Nephron progenitor cell (in vitro differentiated cells): ENCODE measurements at regions not wholly inside any gene's neighbourhood (a gene's known extent, or its start where the extent isn't known, plus 50 kb on each side); places are given as distances from the start of the nearest gene placed in this dataset.
"Not testable (repeated sequence)": the region's sequence is repeated elsewhere in the genome, so short reads cannot be mapped to it uniquely, and the experiment has no call there.

ENCODE experiments used
- DNase-seq: peaks from one replicate; pipeline ENCODE4 v3.0.0; 2021
- H3K27ac Mint-ChIP-seq: 2 replicates; pipeline ENCODE4 v1.8.0; 2021; ENCODE audit warnings: mild to moderate bottlenecking, moderate library complexity, mixed read lengths
- H3K27me3 Mint-ChIP-seq: 2 replicates; pipeline ENCODE4 v1.8.0; 2021; ENCODE audit warnings: mild to moderate bottlenecking, low read depth, mixed read lengths; ENCODE audit not compliant: poor library complexity
- H3K36me3 Mint-ChIP-seq: 2 replicates; pipeline ENCODE4 v1.8.0; 2021; ENCODE audit warnings: low read depth, mixed read lengths
- H3K4me1 Mint-ChIP-seq: 2 replicates; pipeline ENCODE4 v1.8.0; 2021; ENCODE audit warnings: mixed read lengths
- H3K4me3 Mint-ChIP-seq: 2 replicates; pipeline ENCODE4 v1.8.0; 2021; ENCODE audit warnings: mild to moderate bottlenecking, moderate library complexity, mixed read lengths
- H3K9me3 Mint-ChIP-seq: 2 replicates; pipeline ENCODE4 v1.8.0; 2021; ENCODE audit warnings: mild to moderate bottlenecking, moderate library complexity, mixed read lengths
- CTCF ChIP-seq: fragments of 200-600 bp; sonication (generic); IDR thresholded peaks from 2 replicates; pipeline ENCODE4 v1.5.0; 2021; ENCODE audit warnings: antibody characterized with exemption

GRCh38 chr7:153765869-153766268 is 286.3 kb upstream of the DPP6 start:
- not testable (repeated sequence) for H3K27ac Mint-ChIP-seq, DNase-seq, H3K36me3 Mint-ChIP-seq, H3K4me3 Mint-ChIP-seq, H3K27me3 Mint-ChIP-seq, H3K4me1 Mint-ChIP-seq
- H3K9me3 Mint-ChIP-seq: peaks cover 61% of the 10 kb centered on the region

DNA sequence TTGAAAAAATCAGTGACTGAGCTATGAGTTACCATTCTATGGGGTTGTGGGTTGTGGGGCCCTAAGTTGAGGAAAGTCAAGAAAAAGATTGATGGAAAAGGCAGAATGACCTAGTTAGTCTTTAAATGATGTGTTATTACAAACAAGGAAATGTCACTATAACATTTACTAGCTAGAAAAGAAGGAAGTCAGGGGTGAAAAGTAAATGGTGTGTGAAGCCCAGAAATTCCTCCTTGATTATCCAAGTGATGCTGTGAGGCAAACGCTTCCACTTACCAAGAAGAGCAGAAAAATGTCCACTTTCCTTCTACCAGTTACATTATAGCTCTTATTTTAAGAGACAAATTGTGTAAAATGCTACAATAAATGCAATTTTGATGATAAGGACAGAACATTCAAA is 285.3 kb upstream of the DPP6 start:
- H3K9me3 Mint-ChIP-seq: peaks cover 65% of the 10 kb centered on the region
- H3K27ac Mint-ChIP-seq, H3K4me3 Mint-ChIP-seq, H3K36me3 Mint-ChIP-seq, DNase-seq, H3K4me1 Mint-ChIP-seq, H3K27me3 Mint-ChIP-seq: not testable (repeated sequence)

- no peak for TF ChIP-seq CTCF
- Mint-ChIP-seq H3K27me3 (peaks cover 3% of the 10 kb centered on the region), H3K9me3 (peaks cover 30% of the 10 kb centered on the region), H3K27ac (no peak overlapping the region), H3K36me3 (no peaks in the 10 kb centered on the region), H3K4me1 (no peaks in the 10 kb centered on the region), H3K4me3 (no peak overlapping the region)
- no peak for DNase-seq
Observed at GRCh38 chr7:153772966-153773365, 279.2 kb upstream of the DPP6 start.

DNA sequence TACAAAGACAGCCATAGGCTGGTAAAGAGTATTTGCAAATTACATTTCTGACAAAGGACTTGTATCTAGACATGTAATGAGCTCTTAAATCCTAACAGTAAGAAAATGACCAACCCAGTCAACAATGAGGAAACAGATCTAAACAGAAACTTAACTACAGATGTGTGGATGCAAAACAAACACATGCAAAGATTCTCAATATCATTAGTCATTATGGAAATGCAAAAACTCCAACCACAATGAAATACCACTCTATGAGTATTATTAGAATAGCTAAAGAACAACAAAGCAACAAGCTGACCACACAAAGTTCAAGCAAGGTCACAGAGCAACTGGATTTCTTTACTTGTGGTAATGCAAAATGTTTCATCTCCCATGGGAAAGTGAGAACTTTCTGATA is 275.3 kb upstream of the DPP6 start:
- H3K4me1 Mint-ChIP-seq, H3K36me3 Mint-ChIP-seq, H3K27ac Mint-ChIP-seq, H3K27me3 Mint-ChIP-seq, H3K4me3 Mint-ChIP-seq, DNase-seq: not testable (repeated sequence)
- peaks cover 16% of the 10 kb centered on the region for H3K9me3 Mint-ChIP-seq

- H3K27ac Mint-ChIP-seq, H3K4me1 Mint-ChIP-seq, H3K4me3 Mint-ChIP-seq, H3K27me3 Mint-ChIP-seq, H3K36me3 Mint-ChIP-seq, DNase-seq: not testable (repeated sequence)
- H3K9me3 Mint-ChIP-seq: peaks cover 48% of the 10 kb centered on the region
Observed at GRCh38 chr7:153797363-153797762, 254.8 kb upstream of the DPP6 start.

GRCh38 chr7:153808117-153808516 is 244.1 kb upstream of the DPP6 start:
- TF ChIP-seq CTCF: no peak
- Mint-ChIP-seq H3K27ac (no peak overlapping the region), H3K4me3 (no peak overlapping the region), H3K36me3 (no peaks in the 10 kb centered on the region), H3K27me3 (peaks cover 3% of the 10 kb centered on the region), H3K4me1 (no peaks in the 10 kb centered on the region), H3K9me3 (peaks cover 52% of the 10 kb centered on the region)
- no peak for DNase-seq

- no peak for TF ChIP-seq CTCF
- DNase-seq: no peak
- Mint-ChIP-seq H3K36me3 (peaks cover 5% of the 10 kb centered on the region), H3K9me3 (peaks cover 91% of the 10 kb centered on the region), H3K4me3 (no peak overlapping the region), H3K27me3 (no peaks in the 10 kb centered on the region), H3K27ac (no peak overlapping the region), H3K4me1 (no peaks in the 10 kb centered on the region)
Observed at GRCh38 chr7:153829525-153829924, 222.7 kb upstream of the DPP6 start.

DNA sequence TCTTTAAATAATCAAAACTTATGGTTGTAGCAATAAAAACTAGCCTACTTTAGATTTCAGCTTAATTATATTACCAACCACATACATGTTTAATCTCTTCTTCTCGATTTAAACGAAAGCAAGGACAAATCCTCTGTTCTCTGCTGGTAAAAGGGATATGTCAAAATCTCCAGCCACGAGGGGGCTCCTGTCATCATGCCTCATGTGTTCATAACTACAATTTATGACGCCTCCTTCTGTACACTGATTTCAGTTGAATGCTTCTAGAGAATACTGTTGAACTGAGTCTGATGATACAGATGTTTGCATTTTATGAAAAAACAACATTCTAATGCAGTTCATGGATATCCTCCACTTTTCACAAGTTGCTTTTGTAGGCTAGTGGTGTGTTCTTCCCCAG is 220.0 kb upstream of the DPP6 start:
- no peak for DNase-seq
- Mint-ChIP-seq H3K27ac (no peak overlapping the region), H3K4me1 (no peaks in the 10 kb centered on the region), H3K4me3 (no peak overlapping the region), H3K27me3 (no peaks in the 10 kb centered on the region), H3K36me3 (no peaks in the 10 kb centered on the region), H3K9me3 (peaks cover 89% of the 10 kb centered on the region)
- no peak for TF ChIP-seq CTCF
